Left ventricle myocardium superior (tissue), 1 donor: ENCODE measurements at regions not wholly inside any gene's neighbourhood (a gene's known extent, or its start where the extent isn't known, plus 50 kb on each side); places are given as distances from the start of the nearest gene placed in this dataset.

Experiments
- ATAC-seq: fragments of 200-7000 bp; cut with Tn5 transposase; one replicate; pipeline ENCODE4 v1.9.1; 2020; ENCODE audit warnings: mild to moderate bottlenecking, moderate library complexity
- DNase-seq: peaks from one replicate; pipeline ENCODE4 v3.0.0-alpha.2; 2020
- intact Hi-C: fragments of 100-400 bp; cut with micrococcal nuclease; formaldehyde crosslinking; loops from one replicate; pipeline ENCODE4 v1.11.0; 2022
- donor health status: DM: no; HTN: yes; CAD: no; lungs with severe emphysema.

- intact Hi-C loops: no loop called here
- DNase-seq: no peak
- no peak for ATAC-seq
Measured at GRCh38 chr4:130306566-130306965, 1210.6 kb downstream of the C4orf33 start.

GRCh38 chr4:130309221-130309620, 1213.3 kb downstream of the C4orf33 start:
- intact Hi-C loops: no loop called here
- ATAC-seq (no peak), DNase-seq (no peak)

- ATAC-seq: no peak
- intact Hi-C loops: no loop called here
- no peak for DNase-seq
Measured at GRCh38 chr4:130322439-130322838, 1226.5 kb downstream of the C4orf33 start.

GRCh38 chr4:130329036-130329435, 1233.1 kb downstream of the C4orf33 start:
- ATAC-seq: no peak
- intact Hi-C loops: no loop called here
- no peak for DNase-seq

GRCh38 chr4:130333241-130333759, 1237.3 kb downstream of the C4orf33 start:
- no peak for ATAC-seq
- intact Hi-C loops: no loop called here

GRCh38 chr4:130335417-130336194, 1239.7 kb downstream of the C4orf33 start:
- DNase-seq (no peak), ATAC-seq (no peak)
- intact Hi-C loops: no loop called here

More at GRCh38 chr4:130333241-130333759, 1237.3 kb downstream of the C4orf33 start:
- DNase-seq: no peak

GRCh38 chr4:130336585-130337217, 1240.7 kb downstream of the C4orf33 start:
- no peak for ATAC-seq
- intact Hi-C loops: no loop called here
- no peak for DNase-seq

GRCh38 chr4:130338851-130339250, 1242.9 kb downstream of the C4orf33 start:
- DNase-seq (no peak), ATAC-seq (no peak)
- intact Hi-C loops: no loop called here

GRCh38 chr4:130349745-130350144, 1253.8 kb downstream of the C4orf33 start:
- intact Hi-C loops: no loop called here
- ATAC-seq (no peak), DNase-seq (no peak)

GRCh38 chr4:130356873-130357272, 1260.9 kb downstream of the C4orf33 start:
- intact Hi-C loops: no loop called here
- DNase-seq (no peak), ATAC-seq (no peak)

GRCh38 chr4:130359542-130359941, 1263.6 kb downstream of the C4orf33 start:
- intact Hi-C loops: no loop called here
- DNase-seq (no peak), ATAC-seq (no peak)

GRCh38 chr4:130361616-130362015, 1265.7 kb downstream of the C4orf33 start:
- no peak for ATAC-seq

GRCh38 chr4:130368668-130369067, 1272.7 kb downstream of the C4orf33 start:
- ATAC-seq (no peak), DNase-seq (no peak)
- intact Hi-C loops: no loop called here

More at GRCh38 chr4:130361616-130362015, 1265.7 kb downstream of the C4orf33 start:
- intact Hi-C loops: no loop called here
- DNase-seq: no peak

GRCh38 chr4:130393231-130393630, 1297.3 kb downstream of the C4orf33 start:
- intact Hi-C loops: no loop called here
- no peak for DNase-seq
- no peak for ATAC-seq

- DNase-seq (no peak), ATAC-seq (no peak)
- intact Hi-C loops: no loop called here
Measured at GRCh38 chr4:130393642-130394041, 1297.7 kb downstream of the C4orf33 start.

- no peak for DNase-seq
- intact Hi-C loops: no loop called here
Measured at GRCh38 chr4:130395871-130396270, 1299.9 kb downstream of the C4orf33 start.

GRCh38 chr4:130403221-130403620, 1307.3 kb downstream of the C4orf33 start:
- ATAC-seq (no peak), DNase-seq (no peak)
- intact Hi-C loops: no loop called here

More at GRCh38 chr4:130395871-130396270, 1299.9 kb downstream of the C4orf33 start:
- no peak for ATAC-seq

- intact Hi-C loops: no loop called here
- DNase-seq (no peak), ATAC-seq (no peak)
Measured at GRCh38 chr4:130416228-130416627, 1320.3 kb downstream of the C4orf33 start.

- ATAC-seq (no peak), DNase-seq (no peak)
- intact Hi-C loops: no loop called here
Measured at GRCh38 chr4:130419211-130419975, 1323.4 kb downstream of the C4orf33 start.

GRCh38 chr4:130422261-130422660, 1326.3 kb downstream of the C4orf33 start:
- ATAC-seq (no peak), DNase-seq (no peak)
- intact Hi-C loops: no loop called here
